ENCODE measurements at regions not wholly inside any gene's neighbourhood (a gene's known extent, or its start where the extent isn't known, plus 50 kb on each side); places are given as distances from the start of the nearest gene placed in this dataset.

- DNase-seq (ENCODE audit: low spot score), result no peak
These were observed 56.9 kb upstream of the PIP5K1B start for GRCh38 chr9:68648164-68648563.

GRCh38 chr9:68648971-68649370 is 56.1 kb upstream of the PIP5K1B start:
- DNase-seq (ENCODE audit: low spot score), result no peak

GRCh38 chr9:68651280-68651893 is 53.7 kb upstream of the PIP5K1B start:
- DNase-seq (ENCODE audit: low spot score), result no peak

- no peak for DNase-seq (ENCODE audit: low spot score)
These were observed 51.9 kb upstream of the PIP5K1B start for GRCh38 chr9:68653141-68653595.

GRCh38 chr9:68654075-68654474 is 51.0 kb upstream of the PIP5K1B start:
- DNase-seq (ENCODE audit: low spot score), result no peak
